ENCODE measurements at regions not wholly inside any gene's neighbourhood (a gene's known extent, or its start where the extent isn't known, plus 50 kb on each side); places are given as distances from the start of the nearest gene placed in this dataset.

DNA sequence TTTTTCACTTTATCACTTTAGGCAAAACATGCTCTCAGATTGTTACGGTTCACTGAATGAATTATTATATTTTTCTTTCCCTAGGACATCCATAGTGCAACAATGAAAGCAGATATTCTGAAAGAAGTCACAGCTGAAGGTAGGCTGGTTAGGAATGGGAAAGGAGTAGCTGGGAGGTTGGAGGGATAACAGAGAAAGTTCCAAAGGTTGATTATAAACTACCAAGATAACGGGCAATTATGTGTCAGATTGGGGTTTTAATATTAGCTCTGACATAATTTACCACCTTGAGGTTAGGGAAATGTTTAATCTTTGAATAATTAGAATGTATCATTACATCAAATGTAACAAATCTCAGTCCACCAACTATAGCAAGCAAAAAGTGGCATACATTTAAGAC, 96.5 kb downstream of the HTR1B start:
- H3K36me3 Mint-ChIP-seq, result no peaks in the 10 kb centered on the region
- Histone ChIP-seq H3K4me3 (ENCODE audit: low read length) (no peak overlapping the region), H3K9me3 (ENCODE audit: low read length) (no peaks in the 10 kb centered on the region), H3K27ac (ENCODE audit: low read depth, low read length) (no peak overlapping the region), H3K4me1 (ENCODE audit: insufficient read depth, low read length) (no peaks in the 10 kb centered on the region), H3K27me3 (ENCODE audit: insufficient read depth, low read length, poor library complexity, severe bottlenecking) (no peaks in the 10 kb centered on the region), H3K36me3 (ENCODE audit: insufficient read depth, low read length) (no peaks in the 10 kb centered on the region)
- H3K4me3 Mint-ChIP-seq, result no peak overlapping the region
- ChIA-PET POLR2A (no interaction called here), CTCF (no interaction called here)
- no peak overlapping the region for H3K27ac Mint-ChIP-seq
- no peaks in the 10 kb centered on the region for H3K4me1 Mint-ChIP-seq
- no peak for DNase-seq
- peaks cover 0 to 1% of the 10 kb centered on the region in 2 donors for H3K27me3 Mint-ChIP-seq
- H3K9me3 Mint-ChIP-seq, result peaks cover 2 to 18% (median 10%) of the 10 kb centered on the region in 5 donors

DNA sequence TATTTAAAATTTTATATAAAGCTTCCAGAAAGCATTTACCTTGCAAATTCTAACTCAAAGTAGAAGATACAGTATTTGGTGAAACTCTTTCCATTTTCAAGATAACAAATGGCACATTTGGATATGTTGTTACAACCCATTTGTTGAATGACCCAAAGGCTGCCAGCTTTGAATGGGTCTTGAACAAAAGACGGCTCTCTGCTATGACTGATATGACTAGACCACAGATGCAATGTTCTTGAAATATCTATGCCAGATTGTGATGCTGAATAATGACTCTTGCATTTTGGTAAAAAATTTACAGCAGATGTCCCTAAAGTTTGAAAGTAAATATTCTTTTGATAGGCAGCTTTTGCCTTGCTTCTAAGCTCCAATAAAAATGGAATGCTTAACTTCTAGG, 99.6 kb downstream of the HTR1B start:
- ChIA-PET CTCF (no interaction called here), POLR2A (no interaction called here)
- H3K27me3 ChIP-seq (ENCODE audit: insufficient read depth, low read length, poor library complexity, severe bottlenecking), result no peaks in the 10 kb centered on the region
- Mint-ChIP-seq H3K9me3 (peaks cover 2 to 14% (median 6%) of the 10 kb centered on the region in 5 donors), H3K27ac (no peak overlapping the region), H3K4me3 (no peak overlapping the region), H3K36me3 (no peaks in the 10 kb centered on the region), H3K27me3 (no peaks in the 10 kb centered on the region), H3K4me1 (no peaks in the 10 kb centered on the region)
- H3K36me3 ChIP-seq (ENCODE audit: insufficient read depth, low read length), result no peaks in the 10 kb centered on the region
- no peak overlapping the region for H3K27ac ChIP-seq (ENCODE audit: low read depth, low read length)
- H3K4me3 ChIP-seq (ENCODE audit: low read length), result no peak overlapping the region
- DNase-seq, result no peak
- no peaks in the 10 kb centered on the region for H3K9me3 ChIP-seq (ENCODE audit: low read length)
- H3K4me1 ChIP-seq (ENCODE audit: insufficient read depth, low read length), result no peaks in the 10 kb centered on the region

DNA sequence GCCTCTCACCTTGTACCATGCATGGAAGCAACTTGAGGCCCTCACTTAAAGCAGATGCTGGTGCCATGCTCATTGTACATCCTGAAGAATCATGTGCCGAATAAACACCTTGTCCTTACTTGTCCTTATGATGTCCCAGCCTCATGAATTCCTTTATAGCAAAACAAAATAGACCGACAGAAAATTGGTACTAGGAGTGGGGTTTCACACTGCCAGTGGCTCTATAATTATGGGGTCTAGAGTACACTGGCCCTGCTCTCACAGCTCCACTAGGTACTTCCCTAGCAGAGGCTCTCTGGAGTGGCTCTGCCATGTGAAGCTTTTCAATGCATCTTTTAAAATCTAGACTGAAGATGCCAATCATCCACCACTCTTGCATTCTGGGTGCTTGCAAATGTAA, 101.2 kb downstream of the HTR1B start:
- CTCF ChIA-PET, result no interaction called here
- H3K36me3 ChIP-seq (ENCODE audit: insufficient read depth, low read length), result no peaks in the 10 kb centered on the region
- no peaks in the 10 kb centered on the region for H3K9me3 ChIP-seq (ENCODE audit: low read length)
- no peak overlapping the region for H3K27ac ChIP-seq (ENCODE audit: low read depth, low read length)
- no peak overlapping the region for H3K27ac Mint-ChIP-seq
- DNase-seq, result no peak
- no peak overlapping the region for H3K4me3 ChIP-seq (ENCODE audit: low read length)
- no peak overlapping the region for H3K4me3 Mint-ChIP-seq
- no peaks in the 10 kb centered on the region for H3K4me1 Mint-ChIP-seq
- H3K27me3 ChIP-seq (ENCODE audit: insufficient read depth, low read length, poor library complexity, severe bottlenecking), result no peaks in the 10 kb centered on the region
- H3K4me1 ChIP-seq (ENCODE audit: insufficient read depth, low read length), result no peaks in the 10 kb centered on the region
- no peaks in the 10 kb centered on the region for H3K36me3 Mint-ChIP-seq
- H3K27me3 Mint-ChIP-seq, result no peaks in the 10 kb centered on the region
- POLR2A ChIA-PET, result no interaction called here
- H3K9me3 Mint-ChIP-seq, result peaks cover 2 to 17% (median 6%) of the 10 kb centered on the region in 5 donors

DNA sequence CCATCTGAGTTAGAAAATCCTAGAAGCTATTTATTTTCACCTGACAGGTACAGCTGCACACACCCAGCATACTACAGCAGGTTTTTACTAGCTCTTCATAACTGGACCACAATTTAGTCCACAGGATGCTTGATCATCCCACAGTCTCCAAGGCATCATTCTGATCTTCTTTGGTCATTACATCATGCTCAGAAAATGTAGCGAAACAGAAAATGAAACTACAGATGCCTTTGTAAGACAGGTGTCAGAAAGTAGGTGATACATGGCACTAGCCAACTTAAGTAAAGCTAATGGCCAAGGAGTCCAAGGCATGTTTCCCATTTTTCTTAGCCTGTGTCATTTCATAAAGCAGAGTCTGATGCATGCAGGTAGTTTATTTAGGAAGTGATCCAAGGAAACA, 102.3 kb downstream of the HTR1B start:
- Mint-ChIP-seq H3K27ac (no peak overlapping the region), H3K27me3 (no peaks in the 10 kb centered on the region), H3K4me3 (no peak overlapping the region), H3K4me1 (no peaks in the 10 kb centered on the region), H3K36me3 (no peaks in the 10 kb centered on the region), H3K9me3 (peaks cover 2 to 17% (median 8%) of the 10 kb centered on the region in 5 donors)
- H3K27me3 ChIP-seq (ENCODE audit: insufficient read depth, low read length, poor library complexity, severe bottlenecking), result no peaks in the 10 kb centered on the region
- ChIA-PET CTCF (no interaction called here), POLR2A (no interaction called here)
- DNase-seq, result no peak
- no peak overlapping the region for H3K27ac ChIP-seq (ENCODE audit: low read depth, low read length)
- H3K36me3 ChIP-seq (ENCODE audit: insufficient read depth, low read length), result no peaks in the 10 kb centered on the region
- H3K4me3 ChIP-seq (ENCODE audit: low read length), result no peak overlapping the region
- no peaks in the 10 kb centered on the region for H3K9me3 ChIP-seq (ENCODE audit: low read length)
- H3K4me1 ChIP-seq (ENCODE audit: insufficient read depth, low read length), result no peaks in the 10 kb centered on the region

DNA sequence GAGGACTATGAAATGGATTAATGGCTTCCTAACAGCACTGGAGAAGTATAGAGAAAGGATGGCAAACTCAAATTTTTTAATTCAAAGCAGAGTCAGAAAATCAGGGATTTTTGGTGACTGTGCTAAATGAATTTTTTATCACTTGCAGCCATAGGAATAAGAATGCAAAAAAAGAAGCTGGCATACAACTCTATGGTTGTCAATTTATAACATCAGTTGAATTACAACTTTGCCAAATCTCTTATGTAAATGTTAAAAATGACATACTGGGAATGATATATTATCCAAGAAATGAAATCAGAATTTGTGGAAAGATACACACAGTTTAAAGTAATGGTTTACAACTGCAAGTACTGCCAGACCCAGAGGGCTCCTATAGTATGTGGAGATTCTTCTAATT, 106.5 kb downstream of the HTR1B start:
- Histone ChIP-seq H3K9me3 (ENCODE audit: low read length) (no peaks in the 10 kb centered on the region), H3K36me3 (ENCODE audit: insufficient read depth, low read length) (no peaks in the 10 kb centered on the region), H3K27ac (ENCODE audit: low read depth, low read length) (no peak overlapping the region), H3K4me3 (ENCODE audit: low read length) (no peak overlapping the region), H3K27me3 (ENCODE audit: insufficient read depth, low read length, poor library complexity, severe bottlenecking) (no peaks in the 10 kb centered on the region), H3K4me1 (ENCODE audit: insufficient read depth, low read length) (no peaks in the 10 kb centered on the region)
- Mint-ChIP-seq H3K27me3 (no peaks in the 10 kb centered on the region), H3K4me3 (no peak overlapping the region), H3K36me3 (no peaks in the 10 kb centered on the region), H3K9me3 (peaks cover 0 to 16% (median 3%) of the 10 kb centered on the region in 5 donors), H3K4me1 (no peaks in the 10 kb centered on the region), H3K27ac (no peak overlapping the region)
- POLR2A ChIA-PET, result no interaction called here
- no peak for DNase-seq
- CTCF ChIA-PET, result no interaction called here

DNA sequence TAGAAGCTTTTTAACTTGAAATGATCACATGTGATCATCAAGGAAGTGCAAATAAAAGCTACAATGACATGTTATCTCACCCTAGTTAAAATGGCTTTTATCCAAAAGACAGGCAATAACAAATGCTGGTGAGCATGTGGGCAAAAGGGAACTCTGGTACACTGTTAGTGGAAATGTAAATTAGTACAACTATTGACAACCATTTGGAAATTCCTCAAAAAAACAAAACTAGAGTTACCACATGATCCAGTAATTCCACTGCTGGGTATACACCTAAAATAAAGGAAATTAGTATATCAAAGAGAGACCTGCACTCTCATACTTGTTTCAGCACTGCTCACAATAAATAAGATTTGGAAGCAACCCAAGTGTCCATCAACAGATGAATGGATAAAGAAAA, 108.7 kb downstream of the HTR1B start:
- Histone ChIP-seq H3K36me3 (ENCODE audit: insufficient read depth, low read length) (no peaks in the 10 kb centered on the region), H3K4me1 (ENCODE audit: insufficient read depth, low read length) (no peaks in the 10 kb centered on the region), H3K27ac (ENCODE audit: low read depth, low read length) (no peak overlapping the region), H3K4me3 (ENCODE audit: low read length) (no peak overlapping the region), H3K9me3 (ENCODE audit: low read length) (no peaks in the 10 kb centered on the region), H3K27me3 (ENCODE audit: insufficient read depth, low read length, poor library complexity, severe bottlenecking) (no peaks in the 10 kb centered on the region)
- CTCF ChIA-PET, result no interaction called here
- Mint-ChIP-seq H3K27me3 (no peaks in the 10 kb centered on the region), H3K9me3 (peaks cover 0 to 8% (median 3%) of the 10 kb centered on the region in 5 donors), H3K4me1 (no peaks in the 10 kb centered on the region), H3K27ac (no peak overlapping the region), H3K4me3 (no peak overlapping the region), H3K36me3 (no peaks in the 10 kb centered on the region)
- DNase-seq, result no peak
- POLR2A ChIA-PET, result no interaction called here

DNA sequence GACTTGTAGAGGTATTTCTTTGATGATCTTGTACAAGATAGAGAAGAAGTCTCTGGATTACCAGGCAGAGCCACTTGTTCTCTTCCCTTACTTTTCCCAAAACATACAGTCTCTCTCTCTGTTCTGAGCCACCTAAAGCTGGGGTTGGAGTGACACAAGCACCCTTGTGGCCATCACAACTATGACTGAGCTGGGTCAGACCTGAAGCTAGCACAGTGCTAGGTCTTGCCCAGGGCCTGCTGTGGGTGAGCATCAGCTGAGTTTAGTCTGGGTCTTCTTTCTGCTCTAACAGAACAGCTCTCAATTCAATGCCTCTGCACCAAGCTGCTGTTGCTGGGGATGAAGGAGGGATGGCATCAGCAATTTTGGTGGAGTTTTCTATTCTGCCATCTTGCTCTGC, 110.2 kb downstream of the HTR1B start:
- no peak overlapping the region for H3K27ac Mint-ChIP-seq

DNA sequence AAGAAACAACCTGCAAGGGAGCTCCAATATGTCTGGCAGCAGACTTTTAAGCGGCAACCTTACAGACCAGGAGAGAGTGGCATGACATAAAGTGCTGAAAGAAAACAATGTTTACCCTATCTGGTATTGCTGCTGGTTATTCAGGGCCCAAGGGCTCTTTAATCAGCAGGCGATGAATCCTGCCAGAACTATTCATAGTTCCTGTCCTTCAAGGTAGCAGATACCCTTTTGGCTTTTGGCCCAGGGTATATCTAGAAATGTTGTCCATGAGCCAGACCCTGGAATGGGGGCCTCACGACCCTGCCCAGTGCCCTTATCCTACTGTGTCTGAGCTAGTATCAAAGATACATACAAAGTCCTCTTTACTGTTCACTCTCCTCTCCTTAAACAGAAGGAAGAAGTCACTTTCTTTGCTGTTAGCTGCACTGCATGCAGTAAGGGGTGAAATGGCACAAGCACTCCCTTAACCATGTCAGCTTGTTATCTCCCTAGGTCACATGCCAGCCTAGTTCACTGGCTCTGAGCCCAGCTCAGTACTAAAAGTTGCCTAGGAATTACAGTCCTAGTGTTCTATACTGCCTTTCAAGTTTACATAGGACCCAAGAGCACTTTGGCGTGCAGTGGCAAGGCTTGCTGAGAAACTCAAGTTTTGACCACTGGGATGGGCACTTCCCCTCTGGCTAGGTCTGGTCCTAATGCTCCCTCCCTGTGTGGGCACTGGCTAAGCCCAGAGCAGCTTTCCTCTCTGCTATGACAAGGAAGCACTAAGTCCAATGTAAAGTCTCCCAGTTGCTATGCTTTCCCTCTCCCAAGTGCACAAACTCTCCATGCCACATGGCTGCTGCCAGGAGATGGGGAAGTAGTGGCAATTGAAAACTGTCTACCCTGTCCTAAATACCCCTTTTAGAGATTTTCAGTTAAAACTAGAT, 122.0 kb downstream of the HTR1B start:
- Histone ChIP-seq H3K9me3 (ENCODE audit: low read length) (no peaks in the 10 kb centered on the region), H3K4me3 (ENCODE audit: low read length) (no peak overlapping the region), H3K27ac (ENCODE audit: low read depth, low read length) (no peak overlapping the region), H3K36me3 (ENCODE audit: insufficient read depth, low read length) (no peaks in the 10 kb centered on the region), H3K4me1 (ENCODE audit: insufficient read depth, low read length) (no peaks in the 10 kb centered on the region), H3K27me3 (ENCODE audit: insufficient read depth, low read length, poor library complexity, severe bottlenecking) (no peaks in the 10 kb centered on the region)
- no peaks in the 10 kb centered on the region for H3K27me3 Mint-ChIP-seq
- H3K4me3 Mint-ChIP-seq, result no peak overlapping the region
- no peak for DNase-seq
- ChIA-PET POLR2A (no interaction called here), CTCF (no interaction called here)
- H3K9me3 Mint-ChIP-seq, result peaks cover 0 to 18% (median 11%) of the 10 kb centered on the region in 5 donors
- no peaks in the 10 kb centered on the region for H3K4me1 Mint-ChIP-seq
- no peaks in the 10 kb centered on the region for H3K36me3 Mint-ChIP-seq
- no peak overlapping the region for H3K27ac Mint-ChIP-seq

More for the DNA sequence above, 110.2 kb downstream of the HTR1B start:
- Mint-ChIP-seq H3K4me3 (no peak overlapping the region), H3K36me3 (no peaks in the 10 kb centered on the region), H3K9me3 (peaks cover 0 to 6% (median 3%) of the 10 kb centered on the region in 5 donors), H3K4me1 (no peaks in the 10 kb centered on the region), H3K27me3 (no peaks in the 10 kb centered on the region)
- DNase-seq, result no peak
- no peaks in the 10 kb centered on the region for H3K9me3 ChIP-seq (ENCODE audit: low read length)
- H3K27ac ChIP-seq (ENCODE audit: low read depth, low read length), result no peak overlapping the region
- no peaks in the 10 kb centered on the region for H3K27me3 ChIP-seq (ENCODE audit: insufficient read depth, low read length, poor library complexity, severe bottlenecking)
- CTCF ChIA-PET, result no interaction called here
- H3K36me3 ChIP-seq (ENCODE audit: insufficient read depth, low read length), result no peaks in the 10 kb centered on the region
- H3K4me3 ChIP-seq (ENCODE audit: low read length), result no peak overlapping the region
- no peaks in the 10 kb centered on the region for H3K4me1 ChIP-seq (ENCODE audit: insufficient read depth, low read length)
- POLR2A ChIA-PET, result no interaction called here

Measured in CD8-positive, alpha-beta memory T cell (primary cell).